Trophoblast cell (in vitro differentiated cells and primary cell): ENCODE measurements at regions not wholly inside any gene's neighbourhood (a gene's known extent, or its start where the extent isn't known, plus 50 kb on each side); places are given as distances from the start of the nearest gene placed in this dataset.

Source experiments
- DNase-seq, 2 donors: peaks; one replicate each; pipeline ENCODE4 v3.0.0-alpha.2; 2016
- H2AFZ ChIP-seq: 2 replicates; pipeline ENCODE4 v1.6.1; 2013; ENCODE audit warnings: low read length, moderate library complexity, mild to moderate bottlenecking; ENCODE audit not compliant: insufficient read depth, poor library complexity
- H2AK5ac ChIP-seq: 2 replicates; pipeline ENCODE4 v1.6.1; 2013; ENCODE audit warnings: mild to moderate bottlenecking, low read length
- H2BK120ac ChIP-seq: 2 replicates; pipeline ENCODE4 v1.6.1; 2013; ENCODE audit warnings: low read length, mild to moderate bottlenecking, moderate library complexity; ENCODE audit not compliant: insufficient read depth, poor library complexity
- H2BK12ac ChIP-seq: 2 replicates; pipeline ENCODE4 v1.6.1; 2013; ENCODE audit warnings: mild to moderate bottlenecking, low read length, moderate library complexity
- H2BK5ac ChIP-seq: 2 replicates; pipeline ENCODE4 v1.6.1; 2013; ENCODE audit warnings: low read length, low read depth, moderate library complexity, mild to moderate bottlenecking; ENCODE audit not compliant: poor library complexity
- H3K14ac ChIP-seq: 2 replicates; pipeline ENCODE4 v1.6.1; 2013; ENCODE audit warnings: mild to moderate bottlenecking, low read length
- H3K18ac ChIP-seq: 2 replicates; pipeline ENCODE4 v1.6.1; 2013; ENCODE audit warnings: mild to moderate bottlenecking, low read length
- H3K23ac ChIP-seq: 2 replicates; pipeline ENCODE4 v1.6.1; 2013; ENCODE audit warnings: low read length
- H3K27ac ChIP-seq: 2 replicates; pipeline ENCODE4 v1.5.1; 2013; ENCODE audit warnings: low read depth, mild to moderate bottlenecking, inconsistent platforms, low read length, moderate library complexity
- H3K27me3 ChIP-seq: 2 replicates; pipeline ENCODE4 v1.6.1; 2013; ENCODE audit warnings: inconsistent platforms, mild to moderate bottlenecking, low read length, moderate library complexity; ENCODE audit not compliant: insufficient read depth
- H3K36me3 ChIP-seq, 2 experiments: 1 replicate in 1 of 2; 2 replicates in 1 of 2; pipeline ENCODE4 v1.6.1; 2013; ENCODE audit warnings: low read length in 2 of 2, mild to moderate bottlenecking in 2 of 2, moderate library complexity in 1 of 2; ENCODE audit not compliant: insufficient read depth in 2 of 2, control insufficient read depth in 1 of 2
- H3K4ac ChIP-seq: 2 replicates; pipeline ENCODE4 v1.6.1; 2013; ENCODE audit warnings: low read depth, mild to moderate bottlenecking, low read length, moderate library complexity
- H3K4me1 ChIP-seq, 2 experiments: 1 replicate in 1 of 2; 2 replicates in 1 of 2; pipeline ENCODE4 v1.6.1; 2013; ENCODE audit warnings: low read length in 2 of 2, mild to moderate bottlenecking in 2 of 2, moderate library complexity in 1 of 2; ENCODE audit not compliant: insufficient read depth in 2 of 2, control insufficient read depth in 1 of 2
- H3K4me2 ChIP-seq: 2 replicates; pipeline ENCODE4 v1.6.1; 2013; ENCODE audit warnings: inconsistent platforms, mild to moderate bottlenecking, low read length, moderate library complexity
- H3K4me3 ChIP-seq: 2 replicates; pipeline ENCODE4 v1.5.1; 2013; ENCODE audit warnings: mild to moderate bottlenecking, low read depth, low read length, inconsistent platforms
- H3K79me1 ChIP-seq: one replicate; pipeline ENCODE4 v1.6.1; 2013; ENCODE audit warnings: low read length
- H3K79me2 ChIP-seq: 2 replicates; pipeline ENCODE4 v1.6.1; 2013; ENCODE audit warnings: low read length, mild to moderate bottlenecking; ENCODE audit not compliant: control insufficient read depth, insufficient read depth, poor library complexity
- H3K9ac ChIP-seq: 2 replicates; pipeline ENCODE4 v1.6.1; 2013; ENCODE audit warnings: mild to moderate bottlenecking, low read length
- H3K9me3 ChIP-seq: 2 replicates; pipeline ENCODE4 v1.6.1; 2013; ENCODE audit warnings: low read depth, mild to moderate bottlenecking, control low read depth, inconsistent platforms, low read length; ENCODE audit not compliant: insufficient read depth
- H4K12ac ChIP-seq: 2 replicates; pipeline ENCODE4 v1.6.1; 2013; ENCODE audit warnings: low read depth, mild to moderate bottlenecking, low read length, moderate library complexity
- H4K8ac ChIP-seq: 2 replicates; pipeline ENCODE4 v1.6.1; 2013; ENCODE audit warnings: low read depth, mild to moderate bottlenecking, low read length, moderate library complexity
- H4K91ac ChIP-seq: one replicate; pipeline ENCODE4 v1.6.1; 2013; ENCODE audit warnings: low read depth, mild to moderate bottlenecking, low read length, moderate library complexity
- WGBS: extraction: QIAGEN DNeasy Blood & Tissue Kit; methylation state at CpG from one replicate; pipeline ENCODE4 v1.1.7; 2013; ENCODE audit warnings: missing lambda C conversion rate; ENCODE audit not compliant: insufficient read length, insufficient coverage; ENCODE audit errors: extremely low coverage; 5-methylcytosine and 5-hydroxymethylcytosine counted together

- H2AK5ac ChIP-seq = no peak overlapping the region
- no peaks in the 10 kb centered on the region for H3K36me3 ChIP-seq
- H4K8ac ChIP-seq = no peak overlapping the region
- no peak overlapping the region for H2BK120ac ChIP-seq
- H3K9ac ChIP-seq = no peak overlapping the region
- no CpG with 5 or more reads among the region's 1 CpG for WGBS
- H3K79me1 ChIP-seq = no peaks in the 10 kb centered on the region
- H3K9me3 ChIP-seq = no peaks in the 10 kb centered on the region
- H3K79me2 ChIP-seq = no peaks in the 10 kb centered on the region
- no peak overlapping the region for H3K4me3 ChIP-seq
- H3K4ac ChIP-seq = no peak overlapping the region
- no peak overlapping the region for H3K14ac ChIP-seq
- H4K91ac ChIP-seq = no peak overlapping the region
- H3K23ac ChIP-seq = no peak overlapping the region
- no peak overlapping the region for H2AFZ ChIP-seq
- H3K18ac ChIP-seq = no peak overlapping the region
- H3K27ac ChIP-seq = no peak overlapping the region
- DNase-seq = no peak
- H3K4me2 ChIP-seq = no peak overlapping the region
- H3K27me3 ChIP-seq = no peaks in the 10 kb centered on the region
- H4K12ac ChIP-seq = no peak overlapping the region
- H3K4me1 ChIP-seq = no peaks in the 10 kb centered on the region
- no peak overlapping the region for H2BK12ac ChIP-seq
- no peak overlapping the region for H2BK5ac ChIP-seq
Observed at GRCh38 chr9:115764645-115765044, 388.9 kb upstream of the PAPPA start.

- H3K79me2 ChIP-seq = no peaks in the 10 kb centered on the region
- H2BK5ac ChIP-seq = no peak overlapping the region
- H3K9ac ChIP-seq = no peak overlapping the region
- H2BK12ac ChIP-seq = no peak overlapping the region
- no peaks in the 10 kb centered on the region for H3K4me1 ChIP-seq
- no peak overlapping the region for H3K14ac ChIP-seq
- no peak overlapping the region for H2BK120ac ChIP-seq
- no peak overlapping the region for H3K23ac ChIP-seq
- WGBS = 100% methylated on average over 1 of the region's 2 CpGs
- H4K8ac ChIP-seq = no peak overlapping the region
- no peak overlapping the region for H2AFZ ChIP-seq
- no peak overlapping the region for H4K91ac ChIP-seq
- no peak overlapping the region for H4K12ac ChIP-seq
- H3K4ac ChIP-seq = no peak overlapping the region
- H3K27me3 ChIP-seq = no peaks in the 10 kb centered on the region
- H3K4me3 ChIP-seq = no peak overlapping the region
- H3K9me3 ChIP-seq = no peaks in the 10 kb centered on the region
- no peak overlapping the region for H3K4me2 ChIP-seq
- DNase-seq = no peak
- H3K18ac ChIP-seq = no peak overlapping the region
- no peaks in the 10 kb centered on the region for H3K36me3 ChIP-seq
- H2AK5ac ChIP-seq = no peak overlapping the region
- H3K27ac ChIP-seq = no peak overlapping the region
- H3K79me1 ChIP-seq = no peaks in the 10 kb centered on the region
Observed at GRCh38 chr9:115765060-115765459, 388.5 kb upstream of the PAPPA start.

- H3K9ac ChIP-seq = no peak overlapping the region
- H4K91ac ChIP-seq = no peak overlapping the region
- H4K12ac ChIP-seq = no peak overlapping the region
- no peak overlapping the region for H3K18ac ChIP-seq
- no peak overlapping the region for H2BK120ac ChIP-seq
- no peaks in the 10 kb centered on the region for H3K4me1 ChIP-seq
- H3K9me3 ChIP-seq = no peaks in the 10 kb centered on the region
- H3K14ac ChIP-seq = no peak overlapping the region
- no peaks in the 10 kb centered on the region for H3K27me3 ChIP-seq
- no peak for DNase-seq
- H2BK12ac ChIP-seq = no peak overlapping the region
- no peaks in the 10 kb centered on the region for H3K79me2 ChIP-seq
- H3K4ac ChIP-seq = no peak overlapping the region
- H3K36me3 ChIP-seq = no peaks in the 10 kb centered on the region
- no peak overlapping the region for H2AFZ ChIP-seq
- no peak overlapping the region for H3K4me2 ChIP-seq
- no peak overlapping the region for H3K4me3 ChIP-seq
- H4K8ac ChIP-seq = no peak overlapping the region
- WGBS = no CpG with 5 or more reads among the region's 5 CpGs
- H3K79me1 ChIP-seq = no peaks in the 10 kb centered on the region
- H2BK5ac ChIP-seq = no peak overlapping the region
- H2AK5ac ChIP-seq = no peak overlapping the region
- H3K27ac ChIP-seq = no peak overlapping the region
- no peak overlapping the region for H3K23ac ChIP-seq
Observed at GRCh38 chr9:115766370-115766955, 387.1 kb upstream of the PAPPA start.

GRCh38 chr9:115770521-115770920 lies 383.1 kb upstream of the PAPPA start:
- Histone ChIP-seq H3K36me3 (no peaks in the 10 kb centered on the region), H3K79me2 (no peaks in the 10 kb centered on the region), H3K27ac (no peak overlapping the region), H2AFZ (no peak overlapping the region), H3K4me2 (no peak overlapping the region), H4K12ac (no peak overlapping the region), H3K9me3 (no peaks in the 10 kb centered on the region), H3K27me3 (no peaks in the 10 kb centered on the region), H3K79me1 (no peaks in the 10 kb centered on the region), H2BK120ac (no peak overlapping the region), H3K18ac (no peak overlapping the region), H2BK12ac (no peak overlapping the region), H3K4me3 (no peak overlapping the region), H2AK5ac (no peak overlapping the region), H3K14ac (no peak overlapping the region), H3K4ac (no peak overlapping the region), H3K9ac (no peak overlapping the region), H4K8ac (no peak overlapping the region), H4K91ac (no peak overlapping the region), H3K23ac (no peak overlapping the region), H3K4me1 (no peaks in the 10 kb centered on the region), H2BK5ac (no peak overlapping the region)
- WGBS = no CpG with 5 or more reads among the region's 2 CpGs
- DNase-seq = no peak
